GM19372 (cell line): ENCODE measurements at regions not wholly inside any gene's neighbourhood (a gene's known extent, or its start where the extent isn't known, plus 50 kb on each side); places are given as distances from the start of the nearest gene placed in this dataset.
"Not testable (repeated sequence)": the region's sequence is repeated elsewhere in the genome, so short reads cannot be mapped to it uniquely, and the experiment has no call there.

Experiments used
- ATAC-seq: cut with Tn5 transposase; IDR thresholded peaks from one replicate; pipeline ENCODE4 v1.9.1; 2021; ENCODE audit warnings: mild to moderate bottlenecking, low read depth, moderate library complexity; ENCODE audit not compliant: unreplicated experiment

- no peak for ATAC-seq
These were observed 588.5 kb downstream of the CENPC start for GRCh38 chr4:66956852-66957251.

DNA sequence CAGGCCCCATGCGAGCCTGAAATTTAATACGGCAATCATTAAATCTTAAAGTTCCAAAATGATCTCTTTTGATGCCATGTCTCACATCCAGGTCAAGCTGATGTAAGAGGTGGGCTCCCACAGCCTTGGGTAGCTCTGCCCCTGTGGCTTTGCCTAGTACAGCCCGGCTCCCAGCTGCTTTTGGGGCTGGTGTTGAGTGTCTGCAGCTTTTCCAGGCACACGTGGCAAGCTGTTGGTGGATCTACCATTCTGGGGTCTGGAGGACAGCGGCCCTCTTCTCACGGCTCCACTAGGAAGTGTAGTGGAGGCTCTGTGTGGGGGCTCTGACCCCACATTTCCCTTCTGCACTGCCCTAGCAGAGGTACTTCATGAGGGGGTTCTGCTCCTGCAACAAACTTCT lies 588.9 kb downstream of the CENPC start:
- no peak for ATAC-seq

DNA sequence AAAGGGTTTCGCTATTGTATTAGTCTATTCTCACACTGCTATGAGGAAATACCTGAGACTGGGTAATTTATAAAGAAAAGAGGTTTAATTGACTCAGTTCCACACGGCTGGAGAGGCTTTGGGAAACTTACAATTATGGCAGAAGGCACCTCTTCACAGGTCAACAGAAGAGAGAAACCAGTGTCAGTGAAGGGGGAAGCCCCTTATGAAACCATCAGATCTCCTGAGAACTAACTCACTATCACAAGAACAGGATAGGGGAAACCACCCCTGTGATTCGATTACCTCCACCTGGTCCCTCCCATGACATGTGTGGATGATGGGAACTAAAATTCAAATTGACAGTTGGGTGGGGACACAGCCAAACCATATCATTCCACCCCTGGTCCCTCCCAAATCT lies 589.5 kb downstream of the CENPC start:
- ATAC-seq, result no peak

DNA sequence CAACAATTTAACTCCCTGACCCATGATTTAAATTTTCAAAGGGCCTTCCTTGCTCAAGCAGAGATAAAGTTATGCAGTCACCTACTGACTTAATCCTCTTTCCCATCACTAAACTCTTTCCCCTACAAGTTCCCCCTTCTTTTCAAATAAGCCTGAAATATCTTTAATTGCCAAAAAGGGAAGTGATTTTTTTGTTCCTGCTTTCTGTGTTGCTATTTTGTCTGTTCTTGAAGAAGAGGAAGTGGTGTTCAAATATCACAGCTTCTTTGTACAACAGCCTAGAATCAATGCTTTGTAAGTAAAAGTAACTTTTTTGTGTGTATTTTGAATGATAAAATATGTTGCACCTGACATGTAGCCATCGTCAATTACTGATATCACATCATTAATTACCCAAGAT lies 595.9 kb downstream of the CENPC start:
- ATAC-seq, result no peak

DNA sequence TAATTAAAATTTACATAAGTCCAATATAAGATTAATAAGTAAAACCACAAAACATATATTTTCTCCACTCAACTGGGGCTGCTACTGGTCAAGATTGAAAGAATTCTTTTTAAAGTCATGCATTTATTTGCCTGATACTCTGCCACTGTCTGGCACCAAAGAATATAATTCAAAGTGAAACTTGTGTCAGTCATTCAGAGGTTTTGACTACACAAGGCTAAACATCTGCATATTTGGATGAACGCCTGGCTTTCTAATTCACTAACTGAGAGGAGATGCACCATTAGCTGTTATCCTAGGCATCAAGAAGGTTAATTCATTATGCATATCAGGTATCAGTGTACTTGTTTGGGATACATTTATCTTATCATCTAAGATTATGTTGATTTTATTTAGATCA lies 598.5 kb downstream of the CENPC start:
- ATAC-seq, result no peak

- ATAC-seq, result no peak
These were observed 602.2 kb downstream of the CENPC start for GRCh38 chr4:66943112-66943511.

DNA sequence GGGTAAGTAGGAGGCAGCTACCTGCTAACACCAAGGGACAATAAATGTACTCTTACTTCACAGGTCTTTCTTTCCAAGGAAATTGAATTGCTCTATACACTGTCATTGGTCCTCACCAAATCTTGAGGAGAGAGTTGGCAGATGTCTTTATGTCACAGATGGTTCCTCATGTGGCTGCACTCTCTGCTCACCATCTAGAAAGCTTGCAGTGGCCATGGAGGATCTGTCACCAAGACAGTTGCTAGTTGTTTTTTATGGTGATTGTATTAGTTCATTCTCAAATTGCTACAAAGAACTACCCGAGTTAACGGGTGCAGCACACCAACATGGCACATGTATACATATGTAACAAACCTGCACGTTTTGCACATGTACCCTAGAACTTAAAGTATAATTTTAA lies 613.3 kb downstream of the CENPC start:
- ATAC-seq, result not testable (repeated sequence)

GRCh38 chr4:66930206-66930605 lies 615.1 kb downstream of the CENPC start:
- no peak for ATAC-seq

DNA sequence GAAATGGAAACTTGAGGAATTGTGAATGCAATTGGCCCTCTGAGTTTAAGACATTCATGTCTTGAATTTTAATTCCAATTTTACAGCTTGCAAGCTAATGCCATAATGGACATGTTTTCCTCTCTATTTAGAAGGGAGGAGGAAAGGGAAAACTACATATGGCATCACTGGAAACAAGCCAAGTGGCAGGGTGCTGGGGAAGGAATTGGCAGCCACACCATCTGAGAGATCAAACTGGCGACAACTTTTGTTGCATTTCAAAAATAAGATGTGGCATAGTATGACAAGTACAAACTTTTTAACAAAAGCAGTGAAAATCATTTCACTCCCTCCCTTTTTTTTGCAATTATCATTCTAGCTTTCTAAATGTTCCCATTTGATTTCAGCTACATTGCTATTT lies 615.6 kb downstream of the CENPC start:
- no peak for ATAC-seq

GRCh38 chr4:66928881-66929280 lies 616.4 kb downstream of the CENPC start:
- ATAC-seq, result not testable (repeated sequence)

GRCh38 chr4:66927937-66928336 lies 617.4 kb downstream of the CENPC start:
- ATAC-seq, result no peak

- no peak for ATAC-seq
These were observed 618.6 kb downstream of the CENPC start for GRCh38 chr4:66926687-66927086.

- ATAC-seq, result no peak
These were observed 622.0 kb downstream of the CENPC start for GRCh38 chr4:66923081-66923865.

DNA sequence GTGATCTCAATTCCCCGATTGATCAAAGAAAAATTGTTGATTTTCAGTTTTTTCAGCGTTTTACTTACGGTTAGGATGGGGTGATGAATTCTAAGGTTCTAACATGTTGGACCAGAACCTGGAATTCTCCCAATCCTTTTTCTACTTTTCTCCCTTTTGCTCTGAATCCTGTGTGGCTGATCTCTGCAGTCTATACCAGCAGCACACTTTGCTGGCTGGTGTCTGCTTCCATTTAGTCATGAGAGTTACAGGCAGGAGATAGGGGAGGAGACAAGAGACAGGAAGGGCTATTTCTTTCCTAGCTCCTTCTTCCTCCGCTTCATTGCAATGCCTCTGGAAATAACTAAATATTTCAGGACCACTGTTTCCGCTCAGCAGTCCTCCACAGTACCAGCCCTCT lies 623.9 kb downstream of the CENPC start:
- ATAC-seq, result no peak

DNA sequence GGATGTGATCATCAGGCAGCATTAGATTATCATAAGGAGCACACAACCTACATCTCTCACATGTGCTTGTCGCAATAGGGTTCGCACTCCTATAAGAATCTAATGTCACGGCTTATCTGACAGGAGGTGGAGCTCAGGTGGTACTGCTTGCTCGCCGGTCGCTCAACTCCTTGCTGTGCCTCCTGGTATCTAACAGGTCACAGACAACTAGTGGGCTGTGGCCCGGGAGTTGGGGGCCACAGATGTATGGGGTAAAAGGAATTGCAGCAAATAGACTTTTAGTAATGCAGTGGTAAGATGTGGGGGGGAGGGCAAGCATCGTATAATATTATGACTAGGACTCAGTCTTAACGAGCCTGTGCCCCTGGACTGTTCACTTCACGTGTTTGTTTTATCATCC lies 624.8 kb downstream of the CENPC start:
- ATAC-seq, result no peak

DNA sequence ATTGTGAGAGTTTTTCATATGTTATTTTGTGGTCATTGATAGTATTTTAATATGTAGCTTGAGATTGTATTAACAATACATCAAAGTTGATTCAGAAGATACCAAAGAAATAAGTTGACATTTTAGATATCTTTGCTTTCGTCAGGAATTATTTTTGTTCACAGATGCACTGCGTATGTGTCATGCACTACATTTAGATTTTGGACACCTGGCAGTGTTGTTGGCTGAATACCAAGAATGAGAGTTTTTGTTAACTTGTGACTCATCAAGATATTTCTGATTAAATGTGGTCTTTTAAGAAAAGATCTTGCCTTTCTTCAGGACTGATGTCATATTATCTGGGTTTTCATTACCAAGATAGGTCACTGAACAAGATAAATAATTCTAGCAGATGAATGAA lies 633.4 kb downstream of the CENPC start:
- ATAC-seq, result no peak

GRCh38 chr4:66906314-66906713 lies 639.0 kb downstream of the CENPC start:
- no peak for ATAC-seq

DNA sequence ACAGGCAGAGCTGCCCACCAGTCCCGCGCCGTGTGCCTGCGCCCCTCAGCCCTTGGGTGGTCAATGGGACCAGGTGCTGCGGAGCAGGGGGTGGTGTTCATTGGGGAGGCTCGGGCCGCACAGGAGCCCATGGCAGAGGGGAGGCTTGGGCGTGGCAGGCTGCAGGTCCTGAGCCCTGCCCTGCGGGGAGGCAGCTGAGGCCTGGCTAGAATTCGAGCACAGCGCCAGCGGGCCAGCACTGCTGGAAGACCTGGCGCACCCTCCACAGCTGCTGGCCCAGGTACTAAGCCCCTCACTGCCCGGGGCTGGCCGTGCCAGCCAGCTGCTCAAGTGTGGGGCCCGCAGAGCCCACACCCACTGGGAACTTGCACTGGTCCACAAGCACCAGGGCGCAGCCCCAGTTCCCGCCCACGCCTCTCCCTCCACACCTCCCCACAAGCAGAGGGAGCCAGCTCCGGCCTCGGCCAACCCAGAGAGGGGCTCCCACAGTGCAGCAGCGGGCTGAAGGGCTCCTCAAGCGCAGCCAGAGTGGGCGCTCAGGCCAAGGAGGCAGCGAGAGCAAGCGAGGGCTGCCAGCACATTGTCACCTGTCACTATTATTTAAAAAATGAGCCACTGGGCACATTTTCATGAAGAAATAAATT lies 645.8 kb downstream of the CENPC start:
- no peak for ATAC-seq

- no peak for ATAC-seq
These were observed 651.5 kb downstream of the CENPC start for GRCh38 chr4:66893807-66894206.

- no peak for ATAC-seq
These were observed 658.2 kb downstream of the CENPC start for GRCh38 chr4:66887061-66887460.

- ATAC-seq, result no peak
These were observed 659.7 kb downstream of the CENPC start for GRCh38 chr4:66885501-66886165.

GRCh38 chr4:66876946-66877345 lies 668.4 kb downstream of the CENPC start:
- no peak for ATAC-seq
